Prostate gland (tissue), 2 donors: ENCODE measurements at regions not wholly inside any gene's neighbourhood (a gene's known extent, or its start where the extent isn't known, plus 50 kb on each side); places are given as distances from the start of the nearest gene placed in this dataset.

Experiments used
- DNase-seq: peaks from one replicate; pipeline ENCODE4 v3.0.0-alpha.2; 2019; ENCODE audit warnings: low spot score
- H3K27ac ChIP-seq, 2 donors: fragments of 200-600 bp; sonication (generic); 2 replicates each; pipeline ENCODE4 v1.5.1; 2017 to 2019
- H3K27me3 ChIP-seq: fragments of 200-600 bp; sonication (generic); replicated peaks from 2 replicates; pipeline ENCODE4 v1.5.1; 2019; ENCODE audit not compliant: insufficient read depth
- H3K36me3 ChIP-seq, 2 donors: fragments of 200-600 bp; sonication (generic); 1 replicate in 1 of 2; 2 replicates in 1 of 2; pipeline versions ENCODE4 v1.5.1 to v1.8.1; 2017 to 2019
- H3K4me1 ChIP-seq: fragments of 200-600 bp; sonication (generic); replicated peaks from 2 replicates; pipeline ENCODE4 v1.5.1; 2019
- H3K4me3 ChIP-seq, 2 donors: fragments of 200-600 bp; sonication (generic); 2 replicates each; pipeline ENCODE4 v1.5.1; 2017 to 2019
- H3K9me3 ChIP-seq: fragments of 200-600 bp; sonication (generic); 2 replicates; pipeline ENCODE4 v1.5.1; 2017
- CTCF ChIP-seq, 4 experiments: fragments of 200-600 bp in 2 of 4; fragments of 450-650 bp in 2 of 4; sonication (generic) in 2 of 4; IDR thresholded peaks; 1 replicate in 3 of 4; 2 replicates in 1 of 4; pipeline ENCODE4 v1.5.1; 2016 to 2019; ENCODE audit warnings: antibody characterized with exemption in 4 of 4, mild to moderate bottlenecking in 2 of 4, moderate library complexity in 2 of 4
- POLR2A ChIP-seq: fragments of 450-650 bp; IDR thresholded peaks from one replicate; pipeline ENCODE4 v1.6.1; 2016; ENCODE audit warnings: antibody characterized with exemption, mild to moderate bottlenecking
- POLR2AphosphoS5 ChIP-seq: sonication (generic); formaldehyde crosslinking; IDR thresholded peaks from one replicate; pipeline ENCODE4 v1.6.1; 2017; ENCODE audit warnings: antibody characterized with exemption
- WGBS: methylation state at CpG from one replicate; pipeline ENCODE4 v1.1.5; 2018; 5-methylcytosine and 5-hydroxymethylcytosine counted together
- intact Hi-C: fragments of 100-400 bp; cut with DNase I; formaldehyde crosslinking; loops from one replicate; pipeline ENCODE4 v1.14.2; 2022

DNA sequence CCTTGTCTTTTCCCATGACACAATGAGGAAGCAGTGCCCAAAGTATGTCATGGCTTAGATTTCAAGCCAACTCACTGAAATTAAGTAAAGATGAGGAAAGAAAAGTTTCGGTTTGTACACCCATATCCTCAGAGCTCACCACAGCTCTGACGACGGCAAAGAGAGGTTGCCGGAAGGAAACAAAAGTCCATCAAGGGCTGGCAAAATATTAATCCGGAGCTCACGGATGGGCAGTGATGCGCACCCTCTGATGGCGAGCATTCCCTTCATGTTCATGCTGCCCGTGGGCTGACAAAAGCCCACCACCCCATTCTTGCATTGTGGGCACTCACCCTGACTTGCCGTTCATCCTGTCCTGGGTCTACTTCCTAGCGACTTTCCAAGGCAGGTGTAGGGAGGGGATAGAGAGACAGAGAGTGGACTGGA is 103.1 kb downstream of the SOX9 start:
- 94% methylated on average over 11 of the region's 11 CpGs for WGBS
- Histone ChIP-seq H3K9me3 (no peaks in the 10 kb centered on the region), H3K27me3 (peaks cover 8% of the 10 kb centered on the region), H3K4me3 (no peak overlapping the region), H3K36me3 (no peaks in the 10 kb centered on the region), H3K27ac (no peak overlapping the region), H3K4me1 (no peaks in the 10 kb centered on the region)
- no peak for DNase-seq
- intact Hi-C loops = no loop called here
- TF ChIP-seq POLR2AphosphoS5 = no peak
- TF ChIP-seq CTCF (IDR thresholded peaks at IDR 0.05) = no peak
- TF ChIP-seq POLR2A = no peak

- Histone ChIP-seq H3K9me3 (no peaks in the 10 kb centered on the region), H3K4me3 (no peak overlapping the region), H3K4me1 (no peaks in the 10 kb centered on the region), H3K27me3 (no peaks in the 10 kb centered on the region), H3K36me3 (no peaks in the 10 kb centered on the region), H3K27ac (no peak overlapping the region)
- intact Hi-C loops = no loop called here
- DNase-seq = no peak
- WGBS = 91% methylated on average over 3 of the region's 3 CpGs
- no peak for TF ChIP-seq CTCF (IDR thresholded peaks at IDR 0.05)
- no peak for TF ChIP-seq POLR2A
Observed at GRCh38 chr17:72226322-72226721, 105.5 kb downstream of the SOX9 start.

DNA sequence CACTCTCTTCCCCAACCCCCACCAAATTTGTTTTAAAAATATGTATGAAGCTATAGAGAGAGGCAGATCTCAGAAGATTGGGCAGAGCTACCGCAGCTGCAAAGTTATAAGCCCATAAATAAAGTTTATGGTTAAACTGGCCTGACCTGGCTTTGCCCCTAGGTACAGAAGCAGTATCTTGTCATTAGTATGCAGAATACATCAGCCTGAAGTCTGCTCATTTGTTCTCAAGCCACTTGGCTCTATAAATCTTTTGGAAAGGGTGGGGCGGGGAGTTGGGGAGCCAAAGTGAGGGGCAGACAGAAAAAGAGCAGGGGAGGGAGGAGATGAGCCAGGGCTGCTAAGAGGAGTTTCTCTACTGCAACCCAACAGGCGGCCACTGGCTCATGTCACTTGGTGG is 113.2 kb downstream of the SOX9 start:
- H3K36me3 ChIP-seq = no peaks in the 10 kb centered on the region
- no peak overlapping the region for H3K27ac ChIP-seq
- H3K4me1 ChIP-seq = no peaks in the 10 kb centered on the region
- no peaks in the 10 kb centered on the region for H3K9me3 ChIP-seq
- 30% methylated on average over 3 of the region's 3 CpGs for WGBS
- TF ChIP-seq POLR2A = no peak
- no peak for TF ChIP-seq POLR2AphosphoS5
- TF ChIP-seq CTCF (IDR thresholded peaks at IDR 0.05) = no peak
- no peaks in the 10 kb centered on the region for H3K27me3 ChIP-seq
- no peak for DNase-seq
- intact Hi-C loops = no loop called here
- no peak overlapping the region for H3K4me3 ChIP-seq

DNA sequence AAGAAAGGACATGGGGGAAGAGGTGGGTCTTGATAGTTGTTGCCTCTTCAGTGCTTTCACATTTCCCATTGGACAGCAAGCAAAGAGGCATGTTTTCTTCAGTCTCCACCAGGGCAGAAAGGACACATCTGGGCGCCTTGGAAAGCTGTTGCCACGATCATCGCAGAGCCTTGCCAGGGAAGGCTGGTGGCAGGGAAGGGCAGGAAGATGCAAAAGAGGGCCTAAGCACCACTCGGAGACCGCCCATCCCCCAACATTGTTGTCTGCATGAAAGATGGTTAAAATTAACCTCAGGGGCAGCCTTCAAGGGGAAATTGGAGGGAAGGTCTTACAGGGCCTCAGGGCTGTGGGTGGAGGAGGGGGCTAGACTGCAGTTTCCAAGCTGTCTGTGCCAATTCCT is 114.2 kb downstream of the SOX9 start:
- intact Hi-C loops = no loop called here
- Histone ChIP-seq H3K27me3 (no peaks in the 10 kb centered on the region), H3K4me3 (no peak overlapping the region), H3K4me1 (no peaks in the 10 kb centered on the region), H3K9me3 (no peaks in the 10 kb centered on the region), H3K36me3 (no peaks in the 10 kb centered on the region), H3K27ac (no peak overlapping the region)
- no peak for DNase-seq
- TF ChIP-seq POLR2AphosphoS5 = no peak
- TF ChIP-seq POLR2A = no peak
- TF ChIP-seq CTCF (IDR thresholded peaks at IDR 0.05) = no peak
- 91% methylated on average over 5 of the region's 5 CpGs for WGBS

DNA sequence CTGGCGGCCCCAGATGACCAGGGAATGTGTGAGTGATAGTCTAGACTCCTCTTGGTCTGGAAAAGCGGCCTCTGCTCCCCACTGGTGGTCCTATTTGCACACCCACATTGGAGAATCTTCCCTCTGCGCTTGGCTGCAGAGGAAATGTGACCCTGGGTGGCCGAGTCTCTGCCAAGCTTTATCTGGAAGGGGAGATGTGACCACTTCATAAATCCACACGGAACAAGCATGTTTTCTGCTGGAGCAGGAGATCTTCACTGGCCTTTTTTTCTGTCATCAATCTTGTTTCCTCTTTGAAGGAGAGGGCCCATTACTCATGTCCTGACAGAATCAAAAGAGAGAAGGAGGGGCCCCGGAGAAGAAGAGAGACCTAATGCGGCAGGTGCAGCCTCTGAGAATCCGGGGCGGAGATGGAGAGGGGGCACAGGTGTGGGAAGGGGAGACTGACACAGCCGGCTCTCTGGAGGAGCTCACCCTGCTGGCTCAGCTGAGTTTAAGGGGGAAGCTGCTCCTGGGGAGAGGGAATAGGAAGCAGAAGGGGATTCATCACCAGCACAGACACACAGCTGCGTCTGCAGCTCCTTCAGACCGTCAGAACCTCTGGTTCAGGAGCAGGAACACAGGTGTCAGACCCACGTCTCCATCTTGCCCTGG is 116.3 kb downstream of the SOX9 start:
- 53% methylated on average over 13 of the region's 13 CpGs for WGBS
- TF ChIP-seq POLR2A (no peak), POLR2AphosphoS5 (no peak)
- no peak overlapping the region for H3K27ac ChIP-seq
- H3K36me3 ChIP-seq = no peaks in the 10 kb centered on the region
- no peak overlapping the region for H3K4me3 ChIP-seq
- DNase-seq = no peak
- intact Hi-C loops = no loop called here
- no peaks in the 10 kb centered on the region for H3K27me3 ChIP-seq
- no peaks in the 10 kb centered on the region for H3K9me3 ChIP-seq
- no peaks in the 10 kb centered on the region for H3K4me1 ChIP-seq
